Stimulated activated naive CD8-positive, alpha-beta T cell treated with anti-CD3 and anti-CD28 coated beads, Interleukin-15, amount 100 ng/mL, for 72 hours (primary cell): ENCODE measurements at regions not wholly inside any gene's neighbourhood (a gene's known extent, or its start where the extent isn't known, plus 50 kb on each side); places are given as distances from the start of the nearest gene placed in this dataset.

Experiments used
- ATAC-seq: fragments of 150-1000 bp; cut with Tn5 transposase; 2 replicates; pipeline ENCODE4 v1.10.0; 2021; ENCODE audit warnings: mild to moderate bottlenecking, moderate library complexity
- DNase-seq, 2 donors: peaks; one replicate each; pipeline ENCODE4 v3.0.0; 2021 to 2022
- H3K27ac Mint-ChIP-seq, 2 donors: one replicate each; pipeline ENCODE4 v1.8.0; 2022; ENCODE audit warnings: mild to moderate bottlenecking in 2 of 2, mixed read lengths in 2 of 2, moderate library complexity in 2 of 2
- H3K27me3 Mint-ChIP-seq: one replicate; pipeline ENCODE4 v1.8.0; 2022; ENCODE audit warnings: mixed read lengths
- H3K4me1 Mint-ChIP-seq: one replicate; pipeline ENCODE4 v1.8.0; 2022; ENCODE audit warnings: mild to moderate bottlenecking, mixed read lengths
- H3K4me3 Mint-ChIP-seq, 2 donors: one replicate each; pipeline ENCODE4 v1.8.0; 2022; ENCODE audit warnings: mild to moderate bottlenecking in 2 of 2, mixed read lengths in 2 of 2, moderate library complexity in 1 of 2
- H3K9me3 Mint-ChIP-seq, 2 donors: one replicate each; pipeline ENCODE4 v1.8.0; 2022; ENCODE audit warnings: mixed read lengths in 2 of 2

- Mint-ChIP-seq H3K27me3 (no peaks in the 10 kb centered on the region), H3K27ac (no peak overlapping the region), H3K9me3 (peaks cover 15 to 32% of the 10 kb centered on the region in 2 donors), H3K4me3 (no peak overlapping the region), H3K4me1 (no peaks in the 10 kb centered on the region)
- no peak for DNase-seq
- no peak for ATAC-seq
These were observed 190.0 kb downstream of the KCNA4 start for GRCh38 chr11:29826878-29827277.

GRCh38 chr11:29816359-29816758, 200.5 kb downstream of the KCNA4 start:
- Mint-ChIP-seq H3K27me3 (no peaks in the 10 kb centered on the region), H3K4me1 (no peaks in the 10 kb centered on the region), H3K4me3 (no peak overlapping the region), H3K27ac (no peak overlapping the region), H3K9me3 (peaks cover 20 to 24% of the 10 kb centered on the region in 2 donors)
- ATAC-seq (no peak), DNase-seq (no peak)

DNA sequence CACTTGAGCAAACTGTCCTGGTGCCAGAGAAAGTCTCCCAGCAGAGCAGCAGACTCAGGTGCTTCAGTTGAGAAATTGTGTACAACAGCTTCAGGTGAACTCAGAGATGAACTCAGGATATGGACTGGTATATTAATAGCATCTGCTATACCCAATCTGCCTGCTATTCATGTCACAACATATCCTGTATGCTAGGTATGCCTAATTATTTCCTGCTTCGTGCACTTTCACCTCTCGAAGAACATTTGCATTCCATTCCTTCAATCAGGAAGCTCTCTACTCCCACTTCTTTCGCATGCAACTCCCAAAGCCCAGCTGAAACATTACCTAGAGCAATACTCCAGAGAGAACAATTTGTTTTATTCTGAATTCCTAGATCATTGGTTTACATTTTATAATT, 207.7 kb downstream of the KCNA4 start:
- H3K27ac Mint-ChIP-seq, result no peak overlapping the region
- H3K4me3 Mint-ChIP-seq, result no peak overlapping the region
- no peak for DNase-seq
- H3K27me3 Mint-ChIP-seq, result no peaks in the 10 kb centered on the region
- ATAC-seq, result no peak
- H3K4me1 Mint-ChIP-seq, result no peaks in the 10 kb centered on the region
- peaks cover 15 to 16% of the 10 kb centered on the region in 2 donors for H3K9me3 Mint-ChIP-seq

GRCh38 chr11:29802522-29802921, 214.3 kb downstream of the KCNA4 start:
- Mint-ChIP-seq H3K27ac (no peak overlapping the region), H3K9me3 (peaks cover 0 to under 1% of the 10 kb centered on the region in 2 donors), H3K27me3 (no peaks in the 10 kb centered on the region), H3K4me3 (no peak overlapping the region), H3K4me1 (no peaks in the 10 kb centered on the region)
- DNase-seq (no peak), ATAC-seq (no peak)

GRCh38 chr11:29801561-29801960, 215.3 kb downstream of the KCNA4 start:
- ATAC-seq (no peak), DNase-seq (no peak)
- Mint-ChIP-seq H3K4me3 (no peak overlapping the region), H3K27me3 (no peaks in the 10 kb centered on the region), H3K4me1 (no peaks in the 10 kb centered on the region), H3K9me3 (no peaks in the 10 kb centered on the region), H3K27ac (no peak overlapping the region)

DNA sequence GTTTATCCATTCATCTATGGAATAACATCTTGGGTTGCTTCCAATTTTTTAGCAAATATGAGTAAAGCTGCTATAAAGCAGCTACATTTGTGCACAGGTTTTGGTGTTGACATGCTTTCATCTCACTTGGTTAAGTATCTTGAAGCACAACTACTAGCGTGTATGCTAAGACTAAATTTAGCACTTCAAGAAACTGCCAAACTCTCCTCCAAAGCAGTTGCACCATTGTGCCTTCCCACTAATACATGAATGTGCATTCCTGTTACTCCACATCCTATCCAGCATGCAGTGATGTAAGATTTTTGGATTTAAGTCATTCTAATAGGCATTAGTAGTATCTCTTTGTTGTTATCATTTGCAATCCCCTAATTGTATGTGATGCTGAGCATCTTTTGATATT, 230.7 kb downstream of the KCNA4 start:
- ATAC-seq (no peak), DNase-seq (no peak)
- Mint-ChIP-seq H3K9me3 (peaks cover 12 to 15% of the 10 kb centered on the region in 2 donors), H3K4me1 (no peaks in the 10 kb centered on the region), H3K4me3 (no peak overlapping the region), H3K27ac (no peak overlapping the region), H3K27me3 (no peaks in the 10 kb centered on the region)

GRCh38 chr11:29783506-29783905, 233.3 kb downstream of the KCNA4 start:
- Mint-ChIP-seq H3K4me3 (no peak overlapping the region), H3K27me3 (no peaks in the 10 kb centered on the region), H3K9me3 (peaks cover 19% of the 10 kb centered on the region in 2 donors), H3K4me1 (no peaks in the 10 kb centered on the region), H3K27ac (no peak overlapping the region)
- DNase-seq (no peak), ATAC-seq (no peak)

GRCh38 chr11:29782447-29782846, 234.4 kb downstream of the KCNA4 start:
- Mint-ChIP-seq H3K4me3 (no peak overlapping the region), H3K9me3 (peaks cover 22 to 23% of the 10 kb centered on the region in 2 donors), H3K27me3 (no peaks in the 10 kb centered on the region), H3K4me1 (no peaks in the 10 kb centered on the region), H3K27ac (no peak overlapping the region)
- DNase-seq, result no peak
- no peak for ATAC-seq

DNA sequence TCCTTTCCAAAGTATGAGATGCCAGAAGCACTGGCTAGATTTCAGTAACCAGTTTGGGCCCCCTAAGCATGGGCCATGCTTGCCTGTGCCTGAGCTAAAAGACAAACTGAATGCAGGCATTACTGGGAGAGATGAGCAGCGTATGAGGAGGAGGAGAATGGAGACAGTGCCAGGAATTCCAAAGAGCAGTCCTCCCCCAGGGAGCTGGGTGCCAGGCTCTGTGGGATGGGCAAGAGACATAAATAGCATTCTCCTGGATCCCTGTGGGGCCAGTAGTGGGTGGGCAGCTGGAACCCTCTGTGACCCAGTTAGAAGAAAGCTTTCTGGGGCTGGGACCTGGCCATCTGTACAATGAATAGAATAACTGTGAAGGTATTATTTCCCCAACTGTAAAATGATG, 235.6 kb downstream of the KCNA4 start:
- Mint-ChIP-seq H3K27ac (no peak overlapping the region), H3K4me1 (no peaks in the 10 kb centered on the region), H3K27me3 (no peaks in the 10 kb centered on the region), H3K9me3 (peaks cover 22 to 23% of the 10 kb centered on the region in 2 donors), H3K4me3 (no peak overlapping the region)
- ATAC-seq, result no peak
- no peak for DNase-seq

- Mint-ChIP-seq H3K27me3 (no peaks in the 10 kb centered on the region), H3K4me3 (no peak overlapping the region), H3K4me1 (no peaks in the 10 kb centered on the region), H3K9me3 (peaks cover 18 to 19% of the 10 kb centered on the region in 2 donors), H3K27ac (no peak overlapping the region)
- ATAC-seq, result no peak
- DNase-seq, result no peak
These were observed 236.1 kb downstream of the KCNA4 start for GRCh38 chr11:29780756-29781155.

- H3K9me3 Mint-ChIP-seq, result peaks cover 5 to 20% of the 10 kb centered on the region in 2 donors
- no peaks in the 10 kb centered on the region for H3K27me3 Mint-ChIP-seq
- H3K4me3 Mint-ChIP-seq, result no peak overlapping the region
- no peaks in the 10 kb centered on the region for H3K4me1 Mint-ChIP-seq
- no peak for ATAC-seq
- no peak for DNase-seq
- no peak overlapping the region for H3K27ac Mint-ChIP-seq
These were observed 243.1 kb downstream of the KCNA4 start for GRCh38 chr11:29773656-29774264.

DNA sequence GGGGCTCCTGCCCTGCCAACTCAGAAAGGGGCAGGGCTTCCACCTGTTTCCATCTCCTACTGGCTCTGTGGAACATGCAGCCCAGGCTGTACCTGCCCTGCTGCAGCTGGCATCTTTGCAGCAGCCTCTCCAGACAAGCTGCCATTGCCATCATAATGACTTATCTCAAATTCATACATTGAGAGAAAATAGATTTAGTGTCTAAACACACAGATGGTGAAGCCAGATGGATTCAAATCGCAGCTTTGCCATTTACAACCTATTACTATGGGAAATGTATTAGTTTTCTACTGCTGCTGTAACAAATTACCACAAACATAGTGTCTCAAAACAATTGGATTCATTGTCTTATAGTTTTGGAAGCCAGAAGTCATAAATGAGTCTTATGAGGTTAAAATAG, 260.0 kb downstream of the KCNA4 start:
- Mint-ChIP-seq H3K4me3 (no peak overlapping the region), H3K27me3 (no peaks in the 10 kb centered on the region), H3K4me1 (no peaks in the 10 kb centered on the region), H3K9me3 (peaks cover 13 to 19% of the 10 kb centered on the region in 2 donors), H3K27ac (no peak overlapping the region)
- DNase-seq (no peak), ATAC-seq (no peak)

DNA sequence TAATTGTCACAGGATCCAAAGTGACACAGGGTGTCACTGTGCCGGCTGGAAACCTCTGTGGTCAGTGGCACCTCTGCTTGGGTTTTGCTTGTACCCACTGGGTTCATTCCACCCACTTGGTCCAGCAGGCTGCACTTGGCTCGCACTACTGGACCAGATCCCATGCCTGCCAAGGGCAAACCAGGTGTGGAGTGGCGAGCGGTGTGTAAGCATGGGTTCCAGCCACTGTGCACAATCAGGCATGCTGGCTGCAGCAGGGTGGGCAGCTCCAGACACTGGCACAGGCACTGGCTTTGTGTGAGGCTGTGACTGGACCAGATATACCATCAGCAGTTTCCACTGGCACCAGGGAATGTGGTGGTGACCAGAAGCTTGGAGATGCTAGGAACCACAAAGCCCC, 261.4 kb downstream of the KCNA4 start:
- H3K4me1 Mint-ChIP-seq, result no peaks in the 10 kb centered on the region
- DNase-seq, result no peak

GRCh38 chr11:29751618-29752017, 265.2 kb downstream of the KCNA4 start:
- DNase-seq, result no peak
- Mint-ChIP-seq H3K27me3 (no peaks in the 10 kb centered on the region), H3K9me3 (peaks cover 13 to 15% of the 10 kb centered on the region in 2 donors), H3K27ac (no peak overlapping the region), H3K4me3 (no peak overlapping the region), H3K4me1 (no peaks in the 10 kb centered on the region)
- no peak for ATAC-seq

More for the DNA sequence above, 261.4 kb downstream of the KCNA4 start:
- Mint-ChIP-seq H3K27ac (no peak overlapping the region), H3K9me3 (peaks cover 13 to 19% of the 10 kb centered on the region in 2 donors), H3K4me3 (no peak overlapping the region), H3K27me3 (no peaks in the 10 kb centered on the region)
- ATAC-seq, result no peak

DNA sequence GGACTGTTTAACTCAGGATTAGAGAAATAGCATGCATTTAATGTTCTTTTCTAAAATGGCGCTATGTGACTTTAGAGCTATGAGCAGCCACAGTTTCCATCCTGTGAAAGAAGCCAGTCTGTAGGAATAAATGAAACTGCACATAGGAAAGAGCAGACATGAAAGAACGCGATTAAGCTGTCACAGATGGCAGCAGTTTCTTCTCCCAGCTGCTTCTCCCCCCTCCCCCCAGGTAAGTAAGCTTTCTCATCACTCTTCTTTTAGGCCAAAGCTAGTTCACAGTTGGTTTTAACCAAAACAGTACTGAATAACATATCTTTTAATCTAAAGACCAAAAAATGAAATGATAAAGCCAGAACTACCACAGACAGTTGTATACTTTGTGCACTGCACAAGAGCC, 266.4 kb downstream of the KCNA4 start:
- H3K4me3 Mint-ChIP-seq, result no peak overlapping the region
- no peak overlapping the region for H3K27ac Mint-ChIP-seq
- H3K4me1 Mint-ChIP-seq, result no peaks in the 10 kb centered on the region
- ATAC-seq (no peak), DNase-seq (no peak)
- no peaks in the 10 kb centered on the region for H3K27me3 Mint-ChIP-seq
- H3K9me3 Mint-ChIP-seq, result peaks cover 13 to 19% of the 10 kb centered on the region in 2 donors

GRCh38 chr11:29734287-29734686, 282.5 kb downstream of the KCNA4 start:
- no peaks in the 10 kb centered on the region for H3K4me1 Mint-ChIP-seq
- peaks cover 0 to 10% of the 10 kb centered on the region in 2 donors for H3K9me3 Mint-ChIP-seq
- no peak overlapping the region for H3K27ac Mint-ChIP-seq
- no peaks in the 10 kb centered on the region for H3K27me3 Mint-ChIP-seq
- ATAC-seq (no peak), DNase-seq (no peak)
- no peak overlapping the region for H3K4me3 Mint-ChIP-seq

DNA sequence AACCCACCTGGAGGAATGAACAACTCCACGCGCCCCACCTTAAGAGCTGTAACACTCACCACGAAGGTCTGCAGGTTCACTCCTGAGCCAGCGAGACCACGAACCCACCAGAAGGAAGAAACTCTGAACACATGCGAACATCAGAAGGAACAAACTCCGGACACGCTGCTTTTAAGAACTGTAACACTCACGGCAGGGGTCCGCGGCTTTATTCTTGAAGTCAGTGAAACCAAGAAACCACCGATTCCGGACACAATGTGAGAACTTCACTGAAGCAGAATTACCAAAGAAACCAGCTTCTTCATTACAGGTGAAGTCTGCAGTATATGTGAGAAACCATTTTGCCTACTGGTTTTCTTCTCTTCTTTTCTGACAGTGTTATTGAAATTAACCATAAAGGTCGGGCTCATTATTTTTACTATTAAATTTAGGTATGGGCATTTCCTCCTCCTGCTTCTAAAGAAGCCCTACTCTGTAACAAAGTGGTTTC, 303.0 kb downstream of the KCNA4 start:
- H3K27me3 Mint-ChIP-seq, result no peaks in the 10 kb centered on the region
- ATAC-seq, result no peak
- H3K4me1 Mint-ChIP-seq, result no peaks in the 10 kb centered on the region
- no peak overlapping the region for H3K4me3 Mint-ChIP-seq
- H3K27ac Mint-ChIP-seq, result no peak overlapping the region
- H3K9me3 Mint-ChIP-seq, result peaks cover 15 to 25% of the 10 kb centered on the region in 2 donors
- no peak for DNase-seq
